GM19438 (cell line): ENCODE measurements at regions not wholly inside any gene's neighbourhood (a gene's known extent, or its start where the extent isn't known, plus 50 kb on each side); places are given as distances from the start of the nearest gene placed in this dataset.

Experiments
- ATAC-seq: cut with Tn5 transposase; IDR thresholded peaks from one replicate; pipeline ENCODE4 v1.9.1; 2021; ENCODE audit warnings: low read depth; ENCODE audit not compliant: unreplicated experiment

DNA sequence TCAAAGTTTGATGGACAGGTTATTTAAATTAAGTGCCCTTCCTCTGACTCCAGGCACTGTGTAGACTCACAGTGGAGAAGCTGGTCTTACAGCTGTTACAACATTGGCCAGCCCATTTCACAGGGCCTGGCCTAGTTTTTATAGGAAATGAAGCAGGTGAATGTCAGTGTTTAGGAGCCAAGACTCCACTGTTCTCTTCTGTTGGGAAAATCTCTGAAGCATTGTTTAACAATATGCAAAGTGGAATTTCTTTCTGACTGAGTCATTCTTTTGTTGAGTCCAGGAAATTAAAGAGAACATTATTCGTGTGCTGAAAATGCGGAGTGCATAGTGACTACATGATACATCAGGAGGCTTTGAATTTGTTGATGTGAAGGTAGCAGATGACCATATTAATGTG, 64.7 kb downstream of the ARRDC4 start:
- no peak for ATAC-seq

- no peak for ATAC-seq
These were observed 74.2 kb downstream of the ARRDC4 start for GRCh38 chr15:98034731-98035130.

DNA sequence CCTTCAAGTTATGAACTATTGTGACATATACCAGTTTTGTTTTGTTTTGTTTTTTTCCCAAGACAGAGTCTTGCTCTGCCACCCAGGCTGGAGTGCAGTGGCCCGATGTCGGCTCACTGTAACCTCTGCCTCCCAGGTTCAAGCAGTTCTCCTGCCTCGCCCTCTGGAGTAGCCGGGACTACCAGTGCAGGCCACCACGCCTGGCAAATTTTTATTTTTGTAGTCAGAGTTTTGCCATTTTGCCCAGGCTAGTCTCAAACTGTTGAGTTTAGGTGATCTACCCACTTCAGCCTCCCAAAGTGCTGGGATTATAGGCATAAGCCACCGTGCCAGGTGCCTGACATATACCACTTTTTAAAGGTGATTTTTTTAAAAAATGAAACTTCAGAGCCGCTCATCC, 74.6 kb downstream of the ARRDC4 start:
- no peak for ATAC-seq

- ATAC-seq, result no peak
These were observed 75.1 kb downstream of the ARRDC4 start for GRCh38 chr15:98035577-98036010.

DNA sequence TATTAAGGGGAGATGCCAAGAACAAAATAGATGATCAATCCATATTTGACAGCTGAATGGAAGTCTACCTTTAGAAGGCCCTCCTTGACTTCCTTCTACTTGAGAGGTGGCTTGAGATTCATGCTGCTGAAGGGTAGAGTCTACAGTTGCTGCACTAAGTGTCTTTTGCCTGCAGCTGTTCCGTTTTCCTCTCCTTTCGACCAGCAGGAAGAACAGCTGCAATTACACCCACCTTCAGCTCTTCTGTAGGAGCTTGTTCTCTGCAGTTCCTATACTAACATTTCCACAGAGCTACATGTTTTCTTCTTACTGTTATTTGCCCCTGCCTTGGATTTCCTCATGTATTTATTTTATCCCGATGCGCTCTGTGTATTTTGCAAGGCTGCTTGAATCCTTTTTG, 79.1 kb downstream of the ARRDC4 start:
- no peak for ATAC-seq

- no peak for ATAC-seq
These were observed 79.6 kb downstream of the ARRDC4 start for GRCh38 chr15:98040146-98040545.

DNA sequence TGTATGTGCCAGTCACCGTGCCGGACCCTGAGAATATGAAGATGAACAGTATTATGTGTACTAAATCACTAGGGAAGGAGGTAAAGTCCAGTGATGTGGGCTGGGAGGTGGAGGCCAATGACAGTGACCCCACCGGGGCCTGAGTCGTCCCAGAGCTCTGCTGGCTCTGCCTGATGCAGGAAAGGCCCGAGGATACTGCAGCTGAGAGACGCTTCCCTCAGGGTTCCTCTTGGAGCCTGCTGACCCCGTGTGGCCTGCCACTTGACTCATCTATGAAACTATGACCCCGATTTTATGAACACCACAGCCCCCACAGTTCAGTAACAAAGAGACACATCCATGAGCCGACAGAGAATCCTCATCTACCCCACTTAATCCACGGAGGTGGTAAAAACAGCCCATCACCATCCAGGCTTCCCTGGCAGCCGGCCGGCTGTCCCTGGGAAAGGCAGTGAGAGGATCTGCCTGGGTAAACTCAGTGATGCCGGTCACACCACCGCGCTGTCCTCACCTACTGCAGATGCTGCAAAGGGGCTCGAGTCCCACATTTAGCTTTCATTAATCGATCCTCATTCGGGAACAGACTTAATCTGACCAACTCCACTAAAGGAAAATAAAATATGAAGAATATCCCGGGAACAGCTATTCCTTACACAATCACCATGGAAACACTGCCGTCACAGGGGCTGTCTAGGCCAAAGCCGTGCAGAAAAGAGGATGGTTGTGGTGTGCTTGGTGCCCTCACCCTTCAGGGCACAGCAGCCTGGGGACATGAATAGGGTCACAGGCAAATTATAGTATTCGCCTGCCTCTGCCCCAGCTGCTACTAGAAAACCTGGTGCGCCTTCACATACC, 82.9 kb downstream of the ARRDC4 start:
- ATAC-seq, result no peak

- ATAC-seq, result no peak
These were observed 91.2 kb downstream of the ARRDC4 start for GRCh38 chr15:98051734-98052133.

DNA sequence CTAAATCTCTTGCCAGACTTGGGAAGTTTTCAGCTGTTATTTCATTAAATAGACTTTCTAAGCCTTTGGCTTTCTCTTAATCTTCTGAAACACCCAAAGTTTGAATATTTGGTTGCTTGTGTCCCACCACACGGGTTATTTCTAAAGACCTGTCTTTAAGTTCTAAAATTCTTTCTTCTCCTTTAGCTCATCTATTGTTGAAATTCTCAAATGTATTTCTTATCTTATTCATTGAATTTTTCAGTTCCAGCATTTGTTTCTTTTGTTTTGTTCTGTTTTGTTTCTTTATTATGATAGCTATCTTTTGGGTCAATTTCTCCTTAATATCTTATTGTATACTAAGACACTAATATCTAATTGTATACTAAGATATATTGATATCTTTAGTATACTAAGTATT, 97.0 kb downstream of the ARRDC4 start:
- ATAC-seq, result no peak

DNA sequence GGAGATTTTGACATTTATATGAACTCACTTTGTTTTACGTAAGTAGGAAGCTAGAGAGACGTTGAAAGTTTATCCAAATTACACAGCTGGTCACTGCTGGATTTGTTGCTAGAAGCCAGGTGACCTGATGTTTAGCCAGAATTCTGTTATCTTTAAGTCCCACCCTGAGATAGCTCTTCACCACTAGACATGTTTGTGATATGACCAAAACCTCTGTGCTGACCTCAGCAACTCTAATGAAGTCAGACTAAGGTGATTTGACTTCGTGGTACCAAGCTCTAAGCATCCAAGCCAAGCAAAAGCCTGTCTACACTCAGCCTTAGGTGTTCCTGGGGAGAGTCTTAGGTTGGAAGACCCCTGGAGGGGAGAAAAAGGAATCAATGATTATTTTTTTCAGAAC, 102.4 kb downstream of the ARRDC4 start:
- ATAC-seq, result no peak

DNA sequence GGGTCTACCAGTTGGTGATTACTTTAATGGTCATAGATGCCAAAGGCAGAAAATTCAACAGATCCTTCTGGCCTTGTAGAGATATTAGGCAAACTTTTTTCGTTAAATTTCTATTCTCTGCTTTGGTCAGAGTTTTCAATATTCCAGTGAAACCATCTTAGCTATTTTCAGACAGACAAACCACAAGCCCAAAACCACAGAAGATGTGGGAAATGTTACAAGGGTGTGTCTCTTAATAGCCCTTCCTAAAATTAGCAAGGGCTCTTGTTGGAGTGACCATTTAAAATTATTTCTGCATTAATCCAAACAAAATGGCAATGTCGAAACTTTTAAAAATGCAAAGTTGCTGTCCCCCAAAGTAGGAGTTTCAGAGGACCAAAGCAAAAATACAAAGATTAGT, 102.8 kb downstream of the ARRDC4 start:
- no peak for ATAC-seq

DNA sequence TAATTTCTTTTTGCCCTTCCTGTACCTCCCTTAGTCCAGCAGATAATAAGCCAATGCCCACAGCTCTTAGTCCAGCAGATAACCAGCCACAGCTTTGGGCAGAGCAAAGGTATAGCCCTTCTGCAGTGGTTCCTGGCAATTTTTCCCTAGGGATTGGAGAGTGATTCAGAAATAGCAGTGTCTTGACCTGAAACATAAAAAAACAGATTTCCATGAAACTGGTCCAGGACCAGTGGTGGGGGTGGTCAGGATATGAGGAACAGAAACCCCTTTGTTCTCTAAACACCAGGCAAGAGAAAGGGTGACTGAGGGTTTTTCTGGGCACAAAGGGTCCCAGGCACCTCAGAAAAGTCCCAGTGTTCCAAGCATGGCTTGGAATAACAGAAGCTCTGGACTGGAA, 103.4 kb downstream of the ARRDC4 start:
- ATAC-seq, result no peak

DNA sequence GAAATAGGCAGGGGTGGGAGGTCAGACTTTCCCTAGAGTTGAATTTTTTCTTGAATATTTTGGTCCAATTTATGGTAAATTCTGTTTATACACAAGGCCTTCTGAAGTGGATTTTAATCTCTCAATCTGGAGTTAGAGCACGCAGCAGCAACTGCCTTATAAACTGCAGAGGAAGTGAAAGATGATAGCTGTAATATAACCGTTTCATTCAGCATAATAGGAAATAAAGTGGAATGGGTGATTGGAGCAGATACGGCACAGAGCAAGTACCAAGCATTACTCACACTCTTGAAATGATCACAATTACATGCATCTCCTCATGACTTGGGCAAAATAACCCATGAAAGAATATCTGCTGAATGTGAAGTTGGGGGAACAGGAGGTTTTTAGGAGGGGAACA, 106.8 kb downstream of the ARRDC4 start:
- ATAC-seq, result no peak

GRCh38 chr15:98069256-98069655, 108.8 kb downstream of the ARRDC4 start:
- ATAC-seq, result no peak

DNA sequence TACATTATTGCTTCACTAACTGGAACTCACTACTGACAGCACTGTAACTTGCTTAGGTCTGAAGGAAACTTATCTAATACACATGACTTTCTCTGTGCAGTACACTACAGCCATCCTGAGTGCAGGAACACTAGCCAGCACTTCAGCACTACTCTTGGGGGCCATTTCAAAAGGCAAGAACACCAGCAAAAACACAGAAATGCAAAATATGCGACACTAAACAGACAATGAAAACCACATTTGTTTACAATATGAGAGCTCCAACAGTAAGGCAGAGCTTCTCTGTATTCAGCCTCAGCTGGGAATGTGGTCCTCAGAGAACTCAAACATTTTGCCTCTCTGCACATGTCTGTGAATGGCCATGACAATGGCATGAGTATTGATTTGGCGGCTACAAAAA, 109.6 kb downstream of the ARRDC4 start:
- no peak for ATAC-seq

DNA sequence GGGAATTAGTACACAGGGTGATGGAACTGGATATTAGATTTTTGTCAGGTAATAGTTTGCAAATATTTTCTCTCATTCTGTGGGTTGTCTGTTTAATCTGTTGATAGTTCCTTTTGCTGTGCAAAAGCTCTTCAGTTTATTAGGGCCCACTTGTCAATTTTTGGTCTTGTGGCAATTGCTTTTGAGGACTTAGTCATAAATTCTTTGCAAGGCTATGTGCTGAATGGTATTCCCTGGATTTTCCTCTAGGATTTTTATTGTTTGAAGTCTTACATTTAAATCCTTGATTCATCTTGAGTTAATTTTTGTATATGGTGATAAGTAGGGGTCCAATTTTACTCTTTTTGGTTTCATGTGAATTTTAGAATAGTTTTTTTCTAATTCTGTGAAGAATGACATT, 111.3 kb downstream of the ARRDC4 start:
- ATAC-seq, result no peak

- ATAC-seq, result no peak
These were observed 114.9 kb downstream of the ARRDC4 start for GRCh38 chr15:98075441-98075840.

DNA sequence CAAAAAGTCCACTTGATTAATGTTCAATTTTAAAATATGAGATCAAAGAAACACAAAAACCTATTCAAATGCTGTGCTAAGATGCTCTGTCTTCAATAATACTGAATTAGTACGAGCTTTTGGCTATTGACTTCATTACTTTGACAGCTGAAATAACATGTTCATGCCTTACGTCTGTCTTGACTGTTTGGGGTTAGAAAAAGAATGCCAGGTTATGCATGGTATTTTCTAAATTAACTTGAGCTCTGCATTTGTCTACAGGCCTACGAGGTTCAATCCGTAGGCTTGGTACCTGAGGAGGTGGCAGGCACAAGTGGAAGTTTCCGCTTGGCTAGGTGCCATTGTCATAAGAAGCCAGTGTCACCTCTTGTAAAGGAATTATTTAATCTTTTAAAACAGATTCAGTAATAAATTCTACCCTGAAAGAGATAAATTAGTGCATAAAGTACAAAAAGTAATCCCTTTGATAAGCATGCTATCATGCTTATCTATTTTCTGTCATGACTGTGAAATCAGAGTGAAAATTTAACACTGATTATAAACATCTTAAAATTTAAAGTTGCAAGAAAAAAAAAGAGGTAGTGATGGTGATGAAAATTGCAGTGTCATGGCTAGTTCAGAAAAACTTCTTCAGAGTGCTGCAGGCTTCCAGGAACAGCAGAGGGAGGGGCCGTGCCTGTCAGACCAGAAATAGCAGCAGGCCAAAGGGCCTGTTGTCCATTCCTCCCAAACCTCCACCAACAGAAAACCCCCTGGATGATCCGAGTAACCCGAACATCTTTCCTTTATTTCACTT, 115.7 kb downstream of the ARRDC4 start:
- no peak for ATAC-seq

DNA sequence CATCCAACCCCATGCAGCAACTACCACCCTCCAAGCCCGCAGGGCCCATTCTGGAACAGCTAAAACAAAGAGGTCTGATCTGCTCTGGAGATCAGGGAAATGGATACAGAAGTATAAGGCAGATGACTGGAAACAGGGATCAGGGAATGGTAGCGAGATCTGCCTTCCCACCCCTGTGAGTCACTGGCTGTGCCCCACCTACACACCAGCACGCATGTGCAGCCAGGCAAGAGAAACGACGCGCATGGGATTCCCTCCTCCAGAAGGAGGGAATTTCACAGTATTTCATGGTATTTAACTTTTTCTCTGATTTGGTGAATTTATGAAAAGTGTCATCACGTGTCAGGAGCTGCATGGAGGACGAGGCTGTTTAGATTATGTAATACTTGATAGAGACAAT, 116.7 kb downstream of the ARRDC4 start:
- no peak for ATAC-seq

DNA sequence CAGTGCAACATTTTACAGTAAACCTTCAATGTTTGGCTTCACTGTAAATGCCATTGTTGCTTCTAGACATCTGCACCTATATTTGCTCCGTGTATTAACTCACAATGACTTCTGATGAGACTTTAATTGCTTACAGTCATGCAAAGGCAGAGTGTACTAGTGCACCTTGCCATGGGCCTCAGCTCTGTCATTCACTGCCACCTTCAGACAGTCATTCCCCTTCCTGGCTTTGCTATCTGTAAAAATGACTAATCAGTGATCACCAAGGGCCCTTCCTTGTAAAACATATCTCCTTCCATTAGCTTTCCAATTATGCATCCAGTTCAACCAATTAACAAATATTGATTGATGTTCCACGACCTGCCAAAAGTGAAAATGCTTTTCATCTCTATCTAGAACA, 120.3 kb downstream of the ARRDC4 start:
- no peak for ATAC-seq

- ATAC-seq, result no peak
These were observed 122.9 kb downstream of the ARRDC4 start for GRCh38 chr15:98083203-98083910.
